ENCODE measurements at regions not wholly inside any gene's neighbourhood (a gene's known extent, or its start where the extent isn't known, plus 50 kb on each side); places are given as distances from the start of the nearest gene placed in this dataset.

DNA sequence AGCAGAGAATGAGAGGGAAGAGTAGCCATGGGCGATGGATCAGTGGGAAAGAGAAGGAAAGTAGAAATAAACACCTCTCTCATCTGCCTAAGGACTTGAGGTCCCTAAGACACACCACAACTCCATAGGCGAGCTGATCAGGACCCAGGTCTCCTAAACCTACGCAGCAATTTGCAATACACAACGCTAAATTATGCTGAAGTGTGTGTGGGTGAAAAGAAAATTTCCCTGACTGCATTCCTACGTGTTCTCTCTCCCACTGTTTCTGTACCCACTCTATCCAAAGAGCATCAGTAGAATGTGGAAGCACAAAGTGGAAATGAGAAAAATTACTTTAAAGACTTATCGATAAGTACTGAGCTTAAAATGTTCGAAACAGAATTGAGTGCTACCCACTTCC, 88.9 kb downstream of the RPS29 start:
- no peaks in the 10 kb centered on the region for H3K36me3 Mint-ChIP-seq (ENCODE audit: insufficient read depth in 1 of 3, low read depth in 3 of 3)
- Histone ChIP-seq H2AK5ac (ENCODE audit: insufficient read length, low read length) (no peak overlapping the region), H2BK5ac (ENCODE audit: insufficient read length, low read length) (no peak overlapping the region), H2BK20ac (ENCODE audit: low read depth, low read length, poor library complexity, severe bottlenecking) (no peak overlapping the region), H3K23me2 (ENCODE audit: insufficient read length, low read depth, low read length, poor library complexity, severe bottlenecking) (no peaks in the 10 kb centered on the region), H3K79me2 (ENCODE audit: insufficient read depth, low read length) (no peaks in the 10 kb centered on the region), H4K20me1 (ENCODE audit: control insufficient read depth, insufficient read depth, insufficient read length) (no peaks in the 10 kb centered on the region), H4K8ac (replicated peaks; ENCODE audit: insufficient read length, low read depth, low read length) (no peak overlapping the region), H4K91ac (ENCODE audit: insufficient read length, low read depth, low read length) (no peak overlapping the region), H3K23ac (ENCODE audit: insufficient read length, low read depth, low read length) (no peak overlapping the region), H3K4ac (ENCODE audit: low read depth, low read length) (no peak overlapping the region), H3K9ac (ENCODE audit: extremely low read depth, insufficient read length, low read length) (no peak overlapping the region), H3K27me3 (ENCODE audit: insufficient read depth, low read length) (no peaks in the 10 kb centered on the region), H3K9me3 (ENCODE audit: control insufficient read depth, low read depth, low read length) (no peaks in the 10 kb centered on the region), H3K79me1 (ENCODE audit: insufficient read depth, low read depth, low read length, poor library complexity, severe bottlenecking) (no peaks in the 10 kb centered on the region), H3K4me1 (ENCODE audit: insufficient read depth, low read length) (peaks cover 3% of the 10 kb centered on the region; the same call in 1 of the 2 replicates), H3K14ac (ENCODE audit: insufficient read depth, low read length) (no peak overlapping the region), H3K56ac (ENCODE audit: insufficient read length, low read depth, low read length) (no peak overlapping the region), H2AFZ (ENCODE audit: low read length) (no peak overlapping the region), H4K5ac (ENCODE audit: insufficient read length, low read depth, low read length) (no peak overlapping the region), H3T11ph (ENCODE audit: low read length) (no peak overlapping the region), H2BK120ac (ENCODE audit: low read depth, low read length, poor library complexity, severe bottlenecking) (no peak overlapping the region), H2BK15ac (ENCODE audit: low read depth, low read length) (no peak overlapping the region), H3K27ac (ENCODE audit: insufficient read length, low read depth, low read length) (no peak overlapping the region), H3K18ac (ENCODE audit: insufficient read length, low read depth, low read length) (no peak overlapping the region), H2BK12ac (ENCODE audit: insufficient read length, low read depth, low read length) (no peak overlapping the region), H3K4me2 (ENCODE audit: insufficient read depth, insufficient read length, low read length) (no peak overlapping the region)
- no peaks in the 10 kb centered on the region; the same call in 1 of the 2 replicates for H3K27me3 Mint-ChIP-seq (ENCODE audit: low read depth)
- no peaks in the 10 kb centered on the region for H3K9me3 Mint-ChIP-seq
- TF ChIP-seq, protein P1, sequence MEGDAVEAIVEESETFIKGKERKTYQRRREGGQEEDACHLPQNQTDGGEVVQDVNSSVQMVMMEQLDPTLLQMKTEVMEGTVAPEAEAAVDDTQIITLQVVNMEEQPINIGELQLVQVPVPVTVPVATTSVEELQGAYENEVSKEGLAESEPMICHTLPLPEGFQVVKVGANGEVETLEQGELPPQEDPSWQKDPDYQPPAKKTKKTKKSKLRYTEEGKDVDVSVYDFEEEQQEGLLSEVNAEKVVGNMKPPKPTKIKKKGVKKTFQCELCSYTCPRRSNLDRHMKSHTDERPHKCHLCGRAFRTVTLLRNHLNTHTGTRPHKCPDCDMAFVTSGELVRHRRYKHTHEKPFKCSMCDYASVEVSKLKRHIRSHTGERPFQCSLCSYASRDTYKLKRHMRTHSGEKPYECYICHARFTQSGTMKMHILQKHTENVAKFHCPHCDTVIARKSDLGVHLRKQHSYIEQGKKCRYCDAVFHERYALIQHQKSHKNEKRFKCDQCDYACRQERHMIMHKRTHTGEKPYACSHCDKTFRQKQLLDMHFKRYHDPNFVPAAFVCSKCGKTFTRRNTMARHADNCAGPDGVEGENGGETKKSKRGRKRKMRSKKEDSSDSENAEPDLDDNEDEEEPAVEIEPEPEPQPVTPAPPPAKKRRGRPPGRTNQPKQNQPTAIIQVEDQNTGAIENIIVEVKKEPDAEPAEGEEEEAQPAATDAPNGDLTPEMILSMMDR (conservative IDR thresholded peaks at IDR 0.05) = no peak
- no peak for DNase-seq
- peaks cover 16 to 17% of the 10 kb centered on the region in 2 experiments for H3K4me1 Mint-ChIP-seq
- H3K27ac Mint-ChIP-seq = no peak overlapping the region
- no peak overlapping the region for H3K4me3 Mint-ChIP-seq
- WGBS (ENCODE audit: extremely low coverage, insufficient read length, low lambda C conversion rate) = no CpG with 5 or more reads among the region's 7 CpGs

All from H9 (cell line).